Activated CD4-positive, alpha-beta memory T cell treated with anti-CD3 and anti-CD28 coated beads, Interleukin-2, amount 10 ng/mL, durations not matched to agents 7 days and 5 days (primary cell): ENCODE measurements at regions not wholly inside any gene's neighbourhood (a gene's known extent, or its start where the extent isn't known, plus 50 kb on each side); places are given as distances from the start of the nearest gene placed in this dataset.
"Not testable (repeated sequence)": the region's sequence is repeated elsewhere in the genome, so short reads cannot be mapped to it uniquely, and the experiment has no call there.

Experiments
- CTCF ChIA-PET: fragments of 350-600 bp; sonication (Branson Sonifier 250); formaldehyde crosslinking; loops from one replicate; lab custom pipeline; 2021; ENCODE audit warnings: antibody characterized with exemption, inconsistent platforms; lab: Charles Lee
- POLR2A ChIA-PET: fragments of 350-600 bp; sonication (Branson Sonifier 250); formaldehyde crosslinking; loops from one replicate; lab custom pipeline; 2021; ENCODE audit warnings: antibody characterized with exemption; lab: Charles Lee
- DNase-seq: peaks from one replicate; pipeline ENCODE4 v3.0.0-alpha.2; 2020
- H3K27ac Mint-ChIP-seq: one replicate; pipeline ENCODE4 v1.8.0; 2021; ENCODE audit warnings: mild to moderate bottlenecking, mixed read lengths
- H3K27me3 Mint-ChIP-seq: one replicate; pipeline ENCODE4 v1.8.0; 2021; ENCODE audit warnings: mixed read lengths
- H3K36me3 Mint-ChIP-seq: one replicate; pipeline ENCODE4 v1.8.0; 2021; ENCODE audit warnings: low read depth, mixed read lengths
- H3K4me1 Mint-ChIP-seq: one replicate; pipeline ENCODE4 v1.8.0; 2021; ENCODE audit warnings: mixed read lengths
- H3K4me3 Mint-ChIP-seq: one replicate; pipeline ENCODE4 v1.8.0; 2021; ENCODE audit warnings: mild to moderate bottlenecking, mixed read lengths
- H3K9me3 Mint-ChIP-seq: one replicate; pipeline ENCODE4 v1.8.0; 2021; ENCODE audit warnings: mixed read lengths

DNA sequence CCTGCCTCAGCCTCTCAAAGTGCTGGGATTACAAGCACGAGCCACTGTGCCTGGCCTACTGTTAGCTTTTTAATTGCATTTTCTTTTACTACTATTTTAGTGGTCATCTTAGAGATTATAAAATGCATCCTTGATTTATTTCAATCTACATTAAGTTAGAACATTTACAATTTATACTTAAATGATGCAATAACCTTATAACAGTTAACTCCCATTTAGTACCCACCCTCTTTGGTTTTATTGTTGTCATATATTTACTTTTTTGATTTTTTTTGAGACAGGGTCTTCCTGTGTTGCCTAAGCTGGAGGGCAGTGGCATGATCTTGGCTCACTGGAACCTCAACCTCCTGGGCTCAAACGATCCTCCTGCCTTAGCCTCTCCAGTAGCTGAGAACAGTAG is 77.3 kb downstream of the PPCDC start:
- H3K9me3 Mint-ChIP-seq = no peaks in the 10 kb centered on the region

DNA sequence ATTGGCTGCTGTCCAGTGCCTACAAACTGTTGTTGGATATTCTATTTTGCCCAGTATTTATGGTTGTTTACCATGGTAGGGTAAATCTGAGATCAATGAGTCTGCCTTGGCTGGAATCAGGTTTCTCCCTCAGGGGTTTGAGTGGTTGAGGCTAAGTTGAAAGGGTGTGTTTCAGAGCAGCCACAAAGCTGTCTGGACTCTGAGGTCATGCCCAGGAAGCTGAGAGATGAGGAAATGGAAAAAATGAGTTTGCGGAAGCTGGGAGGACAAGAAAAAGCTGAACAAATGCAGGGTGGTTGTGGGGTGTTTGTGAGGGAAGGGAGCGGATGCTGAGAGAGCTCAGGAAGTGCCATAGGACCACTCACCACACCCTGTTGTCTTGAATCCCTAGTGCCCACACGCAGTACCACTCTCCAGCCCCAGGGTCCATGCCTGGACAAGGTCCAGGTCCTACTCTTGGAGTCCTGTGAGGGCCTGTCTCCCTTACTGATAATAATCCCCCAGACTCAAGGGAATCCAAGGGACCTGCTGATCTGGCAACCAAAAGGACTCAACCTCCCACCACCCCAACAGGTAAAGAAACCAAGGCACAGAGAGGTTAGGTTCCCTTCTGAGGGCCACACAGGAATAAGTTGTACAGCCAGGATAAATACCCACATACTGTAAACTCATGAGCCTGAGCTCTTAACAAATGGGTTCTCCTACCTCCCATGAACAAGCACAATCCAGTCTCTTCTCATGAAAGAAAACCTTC is 81.6 kb downstream of the PPCDC start:
- ChIA-PET CTCF (interaction anchor here (0.7 kb wide), 1 partner anchor 642 kb away, joined by 3 read pairs; no protein-coding TSS in a partner anchor), POLR2A (interaction anchor here (0.7 to 2.0 kb wide), 5 partner anchors 37 to 97 kb away, joined by 3 to 13 read pairs (median 5); partner anchors contain the start of gene C15orf39)
- Mint-ChIP-seq H3K9me3 (no peaks in the 10 kb centered on the region), H3K27ac (peak overlapping the region; percentile 75), H3K27me3 (peaks cover 13% of the 10 kb centered on the region), H3K4me3 (peak overlapping the region; percentile 5), H3K4me1 (peaks cover 43% of the 10 kb centered on the region), H3K36me3 (peaks cover 11% of the 10 kb centered on the region)
- peak; percentile 64 for DNase-seq

More for the DNA sequence above, 77.3 kb downstream of the PPCDC start:
- Mint-ChIP-seq H3K27me3 (peaks cover 20% of the 10 kb centered on the region), H3K4me3 (no peak overlapping the region), H3K4me1 (peaks cover 22% of the 10 kb centered on the region), H3K27ac (no peak overlapping the region), H3K36me3 (peaks cover 6% of the 10 kb centered on the region)
- ChIA-PET POLR2A (interaction anchor here (2.3 kb wide), 1 partner anchor 57 kb away, joined by 8 read pairs; no protein-coding TSS in a partner anchor), CTCF (no interaction called here)
- DNase-seq = no peak

GRCh38 chr15:75107516-75107907 is 84.1 kb downstream of the PPCDC start:
- Mint-ChIP-seq H3K4me1 (peaks cover 53% of the 10 kb centered on the region), H3K9me3 (peaks cover 5% of the 10 kb centered on the region), H3K27me3 (peaks cover 6% of the 10 kb centered on the region), H3K4me3 (no peak overlapping the region), H3K36me3 (peaks cover 30% of the 10 kb centered on the region), H3K27ac (peak overlapping the region; percentile 75)
- ChIA-PET POLR2A (interaction anchor here (0.9 to 4.7 kb wide), 8 partner anchors 9 to 260 kb away, joined by 3 to 46 read pairs (median 10); partner anchors contain the start of gene C15orf39), CTCF (interaction anchor here (0.6 to 3.4 kb wide), 8 partner anchors 16 to 1203 kb away, joined by 3 to 27 read pairs (median 6); partner anchors contain the start of gene C15orf39)
- DNase-seq = no peak

DNA sequence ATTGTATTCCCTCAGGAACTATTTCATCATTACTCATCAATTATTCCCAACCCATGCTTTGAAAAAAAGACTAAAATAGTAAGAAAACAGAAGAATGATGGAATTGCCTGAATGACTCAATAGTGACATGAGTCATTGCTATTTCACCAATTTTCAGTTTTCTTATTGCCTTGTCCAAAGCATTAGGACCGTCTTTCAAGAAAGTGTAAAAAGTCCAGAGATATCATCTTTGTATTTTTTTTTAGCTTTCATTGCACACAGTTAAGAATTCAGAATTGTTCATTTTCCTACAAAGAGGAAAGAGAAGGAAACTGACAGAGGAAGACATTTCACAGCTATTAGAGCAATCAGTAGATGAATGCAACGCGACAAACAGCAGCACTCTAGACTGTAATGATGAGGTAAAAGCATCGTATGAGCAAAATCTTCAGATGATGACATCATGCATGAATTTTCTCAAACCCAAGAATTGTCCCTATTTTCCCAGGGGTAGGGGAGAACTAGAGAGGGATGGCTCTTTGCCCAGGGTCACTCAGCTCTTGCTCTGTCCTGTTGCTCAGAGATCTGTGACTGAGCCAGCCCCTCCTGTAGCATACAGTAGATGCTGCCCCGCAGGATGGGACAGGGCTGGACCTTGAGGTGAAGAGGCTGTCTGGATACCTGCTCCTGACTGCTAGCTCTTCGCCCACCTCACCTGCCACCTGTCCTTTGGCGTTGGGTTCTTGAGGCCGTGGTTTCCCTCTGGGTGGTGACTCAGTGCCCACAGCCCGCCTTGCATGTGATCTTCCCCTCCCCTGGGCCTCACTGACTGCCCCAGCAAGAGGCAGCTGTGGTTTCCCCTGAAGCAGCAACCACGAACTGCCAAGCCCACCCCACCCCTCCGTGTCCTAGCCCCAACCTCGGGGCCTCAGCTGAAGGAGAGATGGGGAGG is 84.8 kb downstream of the PPCDC start:
- peak overlapping the region; percentile 35 for H3K4me3 Mint-ChIP-seq
- POLR2A ChIA-PET = interaction anchor here (0.6 to 4.7 kb wide), 15 partner anchors 9 to 259 kb away, joined by 3 to 46 read pairs (median 4); partner anchors contain the start of genes C15orf39 and PPCDC
- H3K36me3 Mint-ChIP-seq = peaks cover 35% of the 10 kb centered on the region
- H3K9me3 Mint-ChIP-seq = peaks cover 11% of the 10 kb centered on the region
- peak overlapping the region; percentile 75 for H3K27ac Mint-ChIP-seq
- CTCF ChIA-PET = interaction anchor here (0.6 to 3.4 kb wide), 11 partner anchors 10 to 370 kb away, joined by 3 to 27 read pairs (median 3); partner anchors contain the start of gene C15orf39
- peak; percentile 86 for DNase-seq
- peaks cover 11% of the 10 kb centered on the region for H3K27me3 Mint-ChIP-seq
- H3K4me1 Mint-ChIP-seq = peaks cover 57% of the 10 kb centered on the region

DNA sequence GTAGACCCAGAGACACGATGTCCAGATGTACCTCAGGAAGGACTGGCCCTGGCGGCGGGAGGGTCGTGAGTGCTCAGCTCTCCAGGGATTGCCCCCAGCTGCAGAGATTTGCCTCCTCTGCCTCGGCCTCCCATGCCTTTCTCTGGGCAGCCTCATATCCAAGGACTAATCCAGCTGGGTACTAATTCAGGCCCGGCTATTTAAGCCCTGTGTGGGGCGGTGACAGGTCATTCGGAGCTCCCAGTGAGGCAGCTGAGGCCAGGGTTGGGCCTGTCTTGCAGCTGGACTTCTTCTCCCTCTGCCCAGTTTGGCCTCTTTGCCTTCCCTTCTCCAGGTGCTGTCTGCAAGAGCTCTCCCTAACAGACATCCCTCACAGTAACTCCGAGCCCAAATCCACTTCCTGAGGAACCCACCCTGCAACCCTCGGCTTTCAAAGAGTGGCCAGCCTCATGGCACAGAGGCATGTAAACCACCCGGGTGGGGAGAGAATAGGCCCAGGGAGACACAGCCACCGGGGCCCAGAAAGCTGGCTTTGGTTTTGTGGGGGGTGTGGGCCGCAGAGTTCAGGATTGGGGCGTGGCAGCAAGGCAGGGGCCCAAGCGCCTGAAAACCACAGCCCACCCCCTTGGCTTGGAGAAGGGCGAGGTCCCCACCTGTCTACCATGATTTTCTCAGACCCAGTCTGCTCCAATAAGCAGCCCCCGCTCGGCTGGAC is 85.8 kb downstream of the PPCDC start:
- Mint-ChIP-seq H3K27ac (peak overlapping the region; percentile 75), H3K4me1 (peaks cover 59% of the 10 kb centered on the region), H3K27me3 (peaks cover 9% of the 10 kb centered on the region), H3K9me3 (peaks cover 17% of the 10 kb centered on the region), H3K36me3 (peaks cover 42% of the 10 kb centered on the region), H3K4me3 (no peak overlapping the region)
- CTCF ChIA-PET = interaction anchor here (0.8 to 3.4 kb wide), 8 partner anchors 21 to 92 kb away, joined by 3 to 27 read pairs (median 7); partner anchors contain the start of gene C15orf39
- DNase-seq = no peak
- POLR2A ChIA-PET = interaction anchor here (0.8 to 4.7 kb wide), 11 partner anchors 10 to 258 kb away, joined by 3 to 46 read pairs (median 6); partner anchors contain the start of genes C15orf39 and PPCDC

- Mint-ChIP-seq H3K4me3 (no peak overlapping the region), H3K4me1 (peaks cover 59% of the 10 kb centered on the region), H3K9me3 (peaks cover 22% of the 10 kb centered on the region), H3K27me3 (peaks cover 9% of the 10 kb centered on the region), H3K27ac (peak overlapping the region; percentile 75), H3K36me3 (peaks cover 46% of the 10 kb centered on the region)
- DNase-seq = no peak
- CTCF ChIA-PET = interaction anchor here (1.2 to 3.4 kb wide), 4 partner anchors 59 to 92 kb away, joined by 3 to 27 read pairs (median 10); partner anchors contain the start of gene C15orf39
- POLR2A ChIA-PET = interaction anchor here (1.1 to 4.7 kb wide), 5 partner anchors 16 to 94 kb away, joined by 3 to 46 read pairs (median 13); partner anchors contain the start of gene C15orf39
These were observed 86.3 kb downstream of the PPCDC start for GRCh38 chr15:75109736-75110130.

DNA sequence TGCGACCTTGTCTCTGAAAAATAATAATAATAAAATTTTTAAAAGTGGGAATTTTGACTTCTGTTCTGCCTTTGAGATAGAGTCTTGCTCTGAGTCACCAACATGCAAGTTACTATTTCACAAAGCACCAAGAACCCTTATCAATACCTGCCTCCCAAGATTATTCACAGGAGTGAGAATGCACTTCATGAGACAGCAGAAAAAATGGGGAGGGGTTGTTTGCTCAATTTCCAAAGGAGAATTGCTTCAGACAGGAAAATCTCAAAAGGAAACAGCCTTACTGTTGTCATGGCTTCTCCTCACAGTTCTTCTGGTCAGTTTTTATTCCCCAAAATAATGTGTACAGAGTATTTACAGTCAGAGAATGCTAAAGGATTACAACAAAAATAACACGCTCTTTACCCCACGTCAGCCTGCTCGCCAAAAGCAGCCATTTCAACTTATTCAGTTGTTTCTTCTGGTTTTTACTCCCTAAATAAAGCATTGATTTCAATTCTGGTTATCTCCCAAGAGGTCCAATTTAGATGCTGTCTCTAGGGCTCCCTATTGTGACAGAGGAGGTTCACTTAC is 89.0 kb downstream of the PPCDC start:
- peaks cover 11% of the 10 kb centered on the region for H3K27me3 Mint-ChIP-seq
- ChIA-PET POLR2A (no interaction called here), CTCF (no interaction called here)
- H3K27ac Mint-ChIP-seq = no peak overlapping the region
- peaks cover 48% of the 10 kb centered on the region for H3K36me3 Mint-ChIP-seq
- H3K4me1 Mint-ChIP-seq = peaks cover 45% of the 10 kb centered on the region
- peaks cover 31% of the 10 kb centered on the region for H3K9me3 Mint-ChIP-seq
- no peak for DNase-seq
- H3K4me3 Mint-ChIP-seq = no peak overlapping the region

DNA sequence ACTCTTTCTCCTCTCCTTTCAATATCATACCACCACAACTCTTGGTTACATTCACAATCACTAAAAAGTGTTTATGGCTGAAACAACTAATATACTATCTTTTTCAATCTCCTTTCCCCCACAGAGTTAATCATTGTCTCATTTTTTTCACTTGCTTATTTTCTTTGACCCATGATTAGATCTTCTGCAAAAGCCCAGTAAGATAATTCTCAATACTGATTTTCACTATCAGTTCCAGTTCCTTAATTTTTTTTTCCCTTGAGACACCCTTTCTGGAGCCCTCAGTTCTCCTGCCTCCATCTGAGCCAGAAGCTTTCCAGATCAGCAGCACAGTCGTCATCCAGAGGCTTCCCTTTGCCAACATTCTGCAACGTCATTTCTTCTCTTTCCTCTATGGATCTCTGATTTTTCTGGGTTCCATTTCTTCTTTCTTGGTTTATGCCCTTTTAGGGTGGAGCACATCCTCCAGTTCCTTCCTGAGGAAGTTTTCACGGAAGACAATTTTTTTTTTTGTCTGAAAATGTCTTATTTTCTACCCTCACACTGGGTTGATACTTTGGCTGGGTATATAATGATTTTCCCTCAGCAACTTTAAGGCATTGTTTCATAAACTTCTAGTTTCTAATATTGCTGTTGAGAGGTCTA is 88.7 kb upstream of the C15orf39 start:
- CTCF ChIA-PET = no interaction called here
- Mint-ChIP-seq H3K27me3 (peaks cover 14% of the 10 kb centered on the region), H3K4me1 (peaks cover 42% of the 10 kb centered on the region), H3K9me3 (peaks cover 33% of the 10 kb centered on the region), H3K27ac (no peak overlapping the region), H3K4me3 (no peak overlapping the region), H3K36me3 (peaks cover 48% of the 10 kb centered on the region)
- POLR2A ChIA-PET = no interaction called here
- no peak for DNase-seq

- peaks cover 35% of the 10 kb centered on the region for H3K9me3 Mint-ChIP-seq
- ChIA-PET POLR2A (no interaction called here), CTCF (no interaction called here)
- H3K36me3 Mint-ChIP-seq = peaks cover 43% of the 10 kb centered on the region
- no peak overlapping the region for H3K4me3 Mint-ChIP-seq
- H3K27me3 Mint-ChIP-seq = peaks cover 20% of the 10 kb centered on the region
- no peak overlapping the region for H3K27ac Mint-ChIP-seq
- no peak for DNase-seq
- H3K4me1 Mint-ChIP-seq = peaks cover 28% of the 10 kb centered on the region
These were observed 87.4 kb upstream of the C15orf39 start for GRCh38 chr15:75114327-75114726.

GRCh38 chr15:75114796-75115195 is 86.9 kb upstream of the C15orf39 start:
- CTCF ChIA-PET = no interaction called here
- Mint-ChIP-seq H3K4me1 (peaks cover 24% of the 10 kb centered on the region), H3K9me3 (peaks cover 35% of the 10 kb centered on the region), H3K36me3 (peaks cover 43% of the 10 kb centered on the region), H3K27ac (no peak overlapping the region), H3K4me3 (no peak overlapping the region), H3K27me3 (peaks cover 20% of the 10 kb centered on the region)
- DNase-seq = no peak
- POLR2A ChIA-PET = no interaction called here

DNA sequence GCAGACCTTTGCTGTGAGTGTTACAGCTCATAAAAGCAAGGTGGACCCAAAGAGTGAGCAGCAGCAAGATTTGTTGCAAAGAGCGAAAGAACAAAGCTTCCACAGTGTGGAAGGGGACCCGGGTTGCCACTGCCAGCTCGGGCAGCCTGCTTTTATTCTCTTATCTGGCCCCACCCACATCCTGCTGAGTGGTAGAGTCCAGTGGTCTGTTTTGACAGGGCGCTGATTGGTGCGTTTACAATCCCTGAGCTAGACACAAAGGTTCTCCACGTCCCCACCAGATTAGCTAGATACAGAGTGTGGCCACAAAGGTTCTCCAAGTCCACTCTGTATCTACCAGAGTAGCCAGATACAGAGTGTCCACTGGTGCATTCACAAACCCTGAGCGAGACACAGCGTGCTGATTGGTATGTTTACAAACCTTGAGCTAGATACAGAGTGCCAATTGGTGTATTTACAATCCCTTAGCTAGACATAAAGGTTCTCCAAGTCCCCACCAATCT is 86.2 kb upstream of the C15orf39 start:
- H3K4me3 Mint-ChIP-seq, DNase-seq, POLR2A ChIA-PET, H3K27ac Mint-ChIP-seq, CTCF ChIA-PET: not testable (repeated sequence)
- Mint-ChIP-seq H3K36me3 (peaks cover 38% of the 10 kb centered on the region), H3K9me3 (peaks cover 35% of the 10 kb centered on the region), H3K27me3 (peaks cover 20% of the 10 kb centered on the region), H3K4me1 (peaks cover 17% of the 10 kb centered on the region)
